SK-N-MC (cell line): ENCODE measurements at regions not wholly inside any gene's neighbourhood (a gene's known extent, or its start where the extent isn't known, plus 50 kb on each side); places are given as distances from the start of the nearest gene placed in this dataset.

Experiments
- DNase-seq: peaks from one replicate; pipeline ENCODE4 v3.0.0-alpha.2; 2011; ENCODE audit warnings: low read depth, low spot score
- H3K27ac ChIP-seq: fragments of 200-600 bp; sonication (generic); 2 replicates; pipeline ENCODE4 v1.5.1; 2016; ENCODE audit warnings: mixed run types
- H3K36me3 ChIP-seq: fragments of 200-600 bp; sonication (generic); 2 replicates; pipeline ENCODE4 v1.6.1; 2017; ENCODE audit warnings: antibody characterized with exemption, low read length, mixed read lengths; ENCODE audit not compliant: insufficient read depth
- H3K4me3 ChIP-seq: fragments of 200-600 bp; sonication (generic); 2 replicates; pipeline ENCODE4 v1.5.1; 2016
- H3K9ac ChIP-seq: fragments of 200-600 bp; sonication (generic); 2 replicates; pipeline ENCODE4 v1.8.0; 2017; ENCODE audit warnings: mixed run types, mixed read lengths; ENCODE audit not compliant: insufficient read length
- H3K9me3 ChIP-seq: fragments of 200-600 bp; sonication (generic); 2 replicates; pipeline ENCODE4 v1.6.1; 2017; ENCODE audit warnings: low read depth, mild to moderate bottlenecking, antibody characterized with exemption, low read length, moderate library complexity, mixed read lengths
- EZH2 ChIP-seq: fragments of 200-600 bp; sonication (generic); IDR thresholded peaks from one replicate; pipeline ENCODE4 v1.6.1; 2017; ENCODE audit warnings: antibody characterized with exemption
- FOXP2 ChIP-seq: optimal IDR thresholded peaks from 2 replicates; pipeline ENCODE3; 2011; ENCODE audit warnings: mild to moderate bottlenecking, moderate library complexity; ENCODE audit not compliant: insufficient read depth; ENCODE audit errors: extremely low read length, control extremely low read depth
- POLR2AphosphoS5 ChIP-seq: IDR thresholded peaks from 2 replicates; pipeline ENCODE4 v1.6.1; 2012; ENCODE audit warnings: mild to moderate bottlenecking, low read depth, low read length, borderline replicate concordance

DNA sequence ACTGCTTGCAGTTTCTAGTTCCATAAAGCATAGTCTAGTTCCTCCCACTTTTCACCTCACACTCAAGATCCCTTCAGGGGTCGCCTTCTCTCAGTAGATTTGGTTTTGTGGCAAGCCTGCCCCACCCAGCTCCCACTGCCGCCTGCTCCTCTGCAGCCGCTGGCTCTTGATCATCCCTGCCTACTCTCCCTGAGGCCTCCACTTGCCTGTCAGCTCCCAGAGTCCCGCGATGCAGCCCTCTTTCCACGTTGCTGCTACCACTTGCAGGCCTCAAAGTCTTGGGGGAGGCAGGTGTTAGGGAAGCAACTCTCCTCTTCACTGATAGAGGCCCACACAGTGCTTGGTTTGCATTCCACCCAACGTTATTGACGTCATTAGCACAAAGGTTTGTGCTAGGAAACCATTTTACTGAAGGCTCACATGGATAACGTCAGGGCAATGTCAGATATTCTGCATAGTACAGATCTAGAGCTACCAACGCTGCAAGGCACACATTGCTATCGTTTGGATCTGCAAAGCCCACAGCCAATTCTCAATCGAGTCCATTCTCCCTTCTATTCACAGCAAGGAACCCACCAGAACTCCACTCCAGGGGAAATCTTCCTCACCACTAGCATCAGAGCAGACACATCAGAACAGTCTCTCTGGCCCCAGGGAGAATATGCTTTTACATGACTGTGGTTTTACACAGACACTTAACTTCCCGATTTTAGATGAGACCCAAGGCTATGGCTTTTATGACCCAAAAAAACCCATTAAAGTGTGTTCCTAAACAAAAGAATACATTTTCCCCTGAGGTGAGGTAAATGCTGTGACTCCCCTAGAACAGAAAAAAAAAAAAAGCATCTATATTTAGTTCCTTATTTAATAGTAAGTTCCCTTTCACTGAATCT lies 519.5 kb upstream of the CAMK1G start:
- no peaks in the 10 kb centered on the region for H3K36me3 ChIP-seq
- no peaks in the 10 kb centered on the region for H3K9me3 ChIP-seq
- no peak overlapping the region for H3K9ac ChIP-seq
- TF ChIP-seq POLR2AphosphoS5 (no peak), FOXP2 (no peak), EZH2 (no peak)
- H3K27ac ChIP-seq, result no peak overlapping the region
- no peak overlapping the region for H3K4me3 ChIP-seq
- DNase-seq, result peak; percentile 39

DNA sequence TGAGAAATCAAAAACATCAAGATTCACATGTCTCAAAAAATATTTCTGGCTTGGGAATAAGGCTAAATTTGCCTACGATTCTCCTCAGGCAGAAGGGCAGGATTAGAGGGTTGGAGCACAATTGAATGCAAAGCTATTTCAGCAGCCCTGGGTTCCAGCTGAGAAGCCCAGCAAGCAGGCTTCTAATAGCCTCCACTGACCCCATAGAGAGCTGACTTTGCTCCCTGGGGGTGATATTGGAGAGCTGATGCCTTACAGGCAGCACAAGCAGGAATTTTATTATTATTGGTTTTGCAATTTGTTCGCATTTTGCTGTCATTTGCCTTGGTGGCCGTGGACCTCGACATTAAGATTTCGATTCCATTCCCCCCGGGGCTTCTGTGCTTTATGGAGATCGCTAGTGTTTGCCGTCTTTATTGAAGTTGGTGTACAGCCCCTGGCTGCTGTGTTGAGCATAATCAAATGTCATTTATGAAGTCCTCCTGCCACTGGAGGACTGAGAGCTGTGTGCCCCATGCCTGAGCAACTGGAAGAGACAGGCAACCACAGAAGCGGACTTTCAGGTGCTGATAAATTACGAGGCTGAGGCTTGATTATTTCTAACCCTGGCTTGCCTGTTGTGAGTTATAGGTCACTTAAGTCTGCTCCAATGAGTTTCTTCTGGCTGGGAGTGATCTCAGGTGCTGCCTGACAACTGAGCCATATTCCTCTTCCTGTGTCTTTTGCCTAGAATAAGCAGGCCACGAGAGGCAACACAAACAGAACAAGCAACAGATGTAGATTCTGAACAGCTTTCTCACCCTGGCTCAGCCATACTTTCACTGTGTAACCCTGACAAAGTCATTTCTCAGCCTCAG lies 518.4 kb upstream of the CAMK1G start:
- no peak overlapping the region for H3K27ac ChIP-seq
- no peaks in the 10 kb centered on the region for H3K9me3 ChIP-seq
- DNase-seq, result no peak
- H3K4me3 ChIP-seq, result no peak overlapping the region
- no peak overlapping the region for H3K9ac ChIP-seq
- no peaks in the 10 kb centered on the region for H3K36me3 ChIP-seq
- no peak for TF ChIP-seq FOXP2
- no peak for TF ChIP-seq POLR2AphosphoS5
- no peak for TF ChIP-seq EZH2

DNA sequence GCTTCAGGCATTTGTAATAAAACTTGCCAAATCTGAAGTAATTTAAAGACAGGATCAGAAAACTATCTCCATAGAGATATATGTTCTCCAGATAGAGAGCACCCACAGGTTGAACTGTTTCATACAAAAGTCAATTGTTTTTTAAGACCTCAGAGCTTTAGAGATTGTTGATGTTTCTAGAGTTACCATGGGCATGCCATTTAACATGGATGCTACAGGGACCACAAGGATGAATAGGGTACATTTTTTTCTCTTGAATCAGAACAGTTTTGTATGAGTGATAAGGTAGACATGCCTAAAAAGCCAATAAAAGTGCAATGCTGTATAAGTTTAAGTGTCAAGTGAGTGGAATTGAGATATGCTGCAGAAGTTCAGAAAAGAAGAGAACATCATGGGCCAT lies 511.0 kb upstream of the CAMK1G start:
- DNase-seq, result no peak
- Histone ChIP-seq H3K36me3 (no peaks in the 10 kb centered on the region), H3K9me3 (no peaks in the 10 kb centered on the region), H3K4me3 (no peak overlapping the region), H3K27ac (no peak overlapping the region), H3K9ac (no peak overlapping the region)
- no peak for TF ChIP-seq EZH2
- no peak for TF ChIP-seq POLR2AphosphoS5
- TF ChIP-seq FOXP2, result no peak

DNA sequence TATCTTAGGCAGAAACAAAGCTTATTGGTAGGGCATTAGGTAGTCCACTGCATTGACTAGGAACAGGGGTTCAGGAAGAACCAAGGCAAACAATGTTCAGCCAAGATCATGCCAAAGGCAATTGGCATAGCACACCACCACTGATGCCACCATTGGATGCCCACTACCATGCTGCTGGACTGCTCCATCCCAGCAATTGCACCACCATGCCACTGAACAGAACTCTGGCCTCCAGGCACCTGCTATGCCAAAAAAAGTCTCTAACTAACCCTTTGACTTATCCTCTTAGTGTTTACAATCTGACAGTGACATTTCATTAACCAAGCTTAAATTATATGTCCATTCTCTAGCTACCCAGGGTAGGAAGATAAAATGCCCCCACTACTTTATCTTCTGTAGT lies 509.6 kb upstream of the CAMK1G start:
- Histone ChIP-seq H3K9me3 (no peaks in the 10 kb centered on the region), H3K9ac (no peak overlapping the region)
- TF ChIP-seq EZH2, result no peak
- no peak for TF ChIP-seq FOXP2
- no peak for TF ChIP-seq POLR2AphosphoS5

DNA sequence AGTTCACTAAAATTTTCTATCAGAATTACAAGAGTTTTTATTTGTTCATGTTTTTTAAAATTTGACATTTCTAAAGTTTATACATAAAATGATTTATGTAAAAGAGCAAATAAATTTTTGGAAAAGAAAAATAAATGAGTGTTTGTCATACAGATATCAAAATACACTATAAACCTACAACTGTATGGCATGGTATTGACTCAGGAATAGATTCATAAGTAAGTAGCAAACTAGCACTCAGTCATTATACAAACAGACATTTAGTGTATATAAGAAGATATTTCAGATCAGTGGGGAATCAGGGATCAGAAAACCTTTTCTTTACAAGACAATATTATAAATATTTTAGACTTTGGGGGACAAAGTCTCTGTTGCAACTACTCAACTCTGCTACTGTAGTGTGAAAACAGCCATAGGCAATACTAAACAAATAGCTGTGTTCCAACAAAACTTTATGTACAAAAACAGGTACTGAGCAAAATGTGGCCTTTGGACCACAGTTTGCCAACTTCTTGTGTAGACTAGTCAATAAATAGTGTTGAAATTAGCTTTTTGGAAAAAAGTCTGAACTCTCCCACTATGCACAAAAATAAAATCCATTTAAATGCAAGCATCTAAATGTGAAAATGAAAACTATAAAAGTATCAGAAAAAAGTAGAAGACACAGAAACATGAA lies 508.8 kb upstream of the CAMK1G start:
- TF ChIP-seq EZH2 (no peak), FOXP2 (no peak), POLR2AphosphoS5 (no peak)
- Histone ChIP-seq H3K36me3 (no peaks in the 10 kb centered on the region), H3K4me3 (no peak overlapping the region), H3K27ac (no peak overlapping the region), H3K9ac (no peak overlapping the region), H3K9me3 (no peaks in the 10 kb centered on the region)
- no peak for DNase-seq

More for the DNA sequence above, 509.6 kb upstream of the CAMK1G start:
- no peak overlapping the region for H3K27ac ChIP-seq
- DNase-seq, result no peak
- H3K36me3 ChIP-seq, result no peaks in the 10 kb centered on the region
- H3K4me3 ChIP-seq, result no peak overlapping the region

DNA sequence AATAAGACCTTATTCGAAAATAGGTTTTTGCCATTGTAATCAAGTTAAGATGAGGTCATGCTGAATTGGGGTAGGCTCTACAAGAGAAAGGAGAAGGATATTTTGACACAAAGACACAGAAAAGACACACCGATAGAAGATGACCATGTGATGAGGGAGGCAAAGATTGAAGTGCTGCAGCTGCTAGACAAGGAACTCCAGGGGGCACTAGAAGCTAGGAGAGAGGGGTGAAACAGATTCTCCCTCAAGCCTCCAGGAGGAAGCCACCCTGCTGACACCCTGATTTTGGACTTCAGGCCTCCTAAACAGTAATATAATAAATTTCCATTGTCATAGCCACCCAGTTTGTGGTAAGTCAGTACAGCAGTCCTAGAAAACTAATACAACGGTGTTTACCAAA lies 506.8 kb upstream of the CAMK1G start:
- H3K4me3 ChIP-seq, result no peak overlapping the region
- TF ChIP-seq EZH2 (no peak), FOXP2 (no peak), POLR2AphosphoS5 (no peak)
- no peak for DNase-seq
- no peaks in the 10 kb centered on the region for H3K9me3 ChIP-seq
- H3K27ac ChIP-seq, result no peak overlapping the region
- H3K36me3 ChIP-seq, result no peaks in the 10 kb centered on the region
- no peak overlapping the region for H3K9ac ChIP-seq

DNA sequence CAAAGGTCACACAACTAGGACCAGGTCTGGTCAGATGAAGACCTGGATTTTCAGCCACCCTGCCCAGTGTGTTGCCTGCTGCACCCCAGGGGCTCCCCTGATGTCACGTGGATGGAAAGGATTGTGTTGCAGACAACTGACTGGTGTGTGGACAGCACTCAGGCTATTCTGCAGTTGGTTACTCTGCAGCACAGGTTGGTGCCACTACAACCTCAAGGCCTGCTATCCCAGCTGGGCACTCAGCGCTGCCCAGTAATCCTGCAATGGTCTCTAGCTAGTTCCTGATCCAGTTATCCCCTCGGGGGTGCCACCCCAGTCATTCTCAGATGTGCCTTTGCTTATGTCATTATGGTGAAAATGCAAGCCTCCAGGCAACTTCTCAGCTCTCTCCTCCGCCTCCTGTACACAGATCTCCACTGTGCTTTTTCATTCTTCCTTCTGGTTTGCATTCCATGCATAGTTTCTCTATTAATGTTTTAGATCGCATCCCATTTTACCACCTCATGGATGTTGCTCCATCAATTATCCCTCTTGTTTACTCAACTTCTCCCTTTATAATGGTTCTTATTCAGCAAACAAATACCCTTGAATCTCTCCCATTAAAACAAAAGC lies 503.2 kb upstream of the CAMK1G start:
- H3K36me3 ChIP-seq, result no peaks in the 10 kb centered on the region
- no peak for DNase-seq
- H3K9ac ChIP-seq, result no peak overlapping the region
- no peak overlapping the region for H3K27ac ChIP-seq
- TF ChIP-seq FOXP2 (no peak), EZH2 (no peak), POLR2AphosphoS5 (no peak)
- H3K4me3 ChIP-seq, result no peak overlapping the region
- H3K9me3 ChIP-seq, result no peaks in the 10 kb centered on the region
